ENCODE measurements at regions not wholly inside any gene's neighbourhood (a gene's known extent, or its start where the extent isn't known, plus 50 kb on each side); places are given as distances from the start of the nearest gene placed in this dataset.

- TF ChIP-seq, protein P1, sequence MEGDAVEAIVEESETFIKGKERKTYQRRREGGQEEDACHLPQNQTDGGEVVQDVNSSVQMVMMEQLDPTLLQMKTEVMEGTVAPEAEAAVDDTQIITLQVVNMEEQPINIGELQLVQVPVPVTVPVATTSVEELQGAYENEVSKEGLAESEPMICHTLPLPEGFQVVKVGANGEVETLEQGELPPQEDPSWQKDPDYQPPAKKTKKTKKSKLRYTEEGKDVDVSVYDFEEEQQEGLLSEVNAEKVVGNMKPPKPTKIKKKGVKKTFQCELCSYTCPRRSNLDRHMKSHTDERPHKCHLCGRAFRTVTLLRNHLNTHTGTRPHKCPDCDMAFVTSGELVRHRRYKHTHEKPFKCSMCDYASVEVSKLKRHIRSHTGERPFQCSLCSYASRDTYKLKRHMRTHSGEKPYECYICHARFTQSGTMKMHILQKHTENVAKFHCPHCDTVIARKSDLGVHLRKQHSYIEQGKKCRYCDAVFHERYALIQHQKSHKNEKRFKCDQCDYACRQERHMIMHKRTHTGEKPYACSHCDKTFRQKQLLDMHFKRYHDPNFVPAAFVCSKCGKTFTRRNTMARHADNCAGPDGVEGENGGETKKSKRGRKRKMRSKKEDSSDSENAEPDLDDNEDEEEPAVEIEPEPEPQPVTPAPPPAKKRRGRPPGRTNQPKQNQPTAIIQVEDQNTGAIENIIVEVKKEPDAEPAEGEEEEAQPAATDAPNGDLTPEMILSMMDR (IDR thresholded peaks at IDR 0.05; ENCODE audit: extremely low read depth in 1 of 2, insufficient read depth in 1 of 2, low read depth in 1 of 2, low read length in 2 of 2): no peak
- no peak for TF ChIP-seq GATA2 (IDR thresholded peaks at IDR 0.05; ENCODE audit: insufficient read depth, insufficient read length, low read depth, low read length)
- TF ChIP-seq MYC (IDR thresholded peaks at IDR 0.05; ENCODE audit: low read depth, low read length): no peak
- TF ChIP-seq EZH2 (IDR thresholded peaks at IDR 0.05; ENCODE audit: borderline replicate concordance, low read depth, low read length, severe bottlenecking): no peak
- TF ChIP-seq POLR2A (IDR thresholded peaks at IDR 0.05; ENCODE audit: low read depth, low read length): no peak
- TF ChIP-seq FOS (IDR thresholded peaks at IDR 0.05; ENCODE audit: borderline replicate concordance, insufficient read depth, low read length): no peak
- H3K4me1 ChIP-seq (ENCODE audit: control insufficient read depth, extremely low read depth, insufficient read depth, low read length): no peaks in the 10 kb centered on the region
- ChIA-PET CTCF (no interaction called here), POLR2A (no interaction called here)
- H3K9ac ChIP-seq (replicated peaks; ENCODE audit: extremely low read depth, insufficient read depth, low read length): no peak overlapping the region
- dilution Hi-C loops (cut with MboI; ENCODE audit: extremely low pct_ligation_motif_present, low sequenced_read_pairs): no loop called here
- intact Hi-C loops (cut with micrococcal nuclease): no loop called here
- no peaks in the 10 kb centered on the region for H3K36me3 ChIP-seq (ENCODE audit: control insufficient read depth in 2 of 2, extremely low read depth in 1 of 2, insufficient read depth in 2 of 2, low read length in 2 of 2)
- H3K4me3 ChIP-seq (replicated peaks in 1 of 3; ENCODE audit: insufficient read depth in 1 of 3, low read depth in 1 of 3, low read length in 3 of 3): no peak overlapping the region
- no peak overlapping the region for H2AFZ ChIP-seq (ENCODE audit: low read depth, low read length)
- H3K27ac ChIP-seq (ENCODE audit: insufficient read depth, low read depth, low read length): no peak overlapping the region
- H3K4me2 ChIP-seq (ENCODE audit: insufficient read depth, low read length): no peak overlapping the region
- no TSS peak for BruUV-seq (replicated peaks)
- H4K20me1 ChIP-seq (replicated peaks; ENCODE audit: control insufficient read depth, extremely low read depth, insufficient read depth, low read length): no peaks in the 10 kb centered on the region
- DNase-seq (ENCODE audit: low read depth, low spot score): no peak
- H3K9me1 ChIP-seq (replicated peaks; ENCODE audit: control insufficient read depth, extremely low read depth, insufficient read depth, low read length): no peaks in the 10 kb centered on the region
- H3K27me3 ChIP-seq (ENCODE audit: control insufficient read depth in 2 of 2, insufficient read depth in 2 of 2, low read length in 2 of 2): no peaks in the 10 kb centered on the region
- no peaks in the 10 kb centered on the region for H3K9me3 ChIP-seq (replicated peaks; ENCODE audit: control insufficient read depth, insufficient read depth, low read length)
- H3K79me2 ChIP-seq (ENCODE audit: control insufficient read depth, insufficient read depth, low read length): no peaks in the 10 kb centered on the region
- no peak for FAIRE-seq
These were observed 402.1 kb upstream of the SUCLG2 start for GRCh38 chr3:68056556-68056955.

DNA sequence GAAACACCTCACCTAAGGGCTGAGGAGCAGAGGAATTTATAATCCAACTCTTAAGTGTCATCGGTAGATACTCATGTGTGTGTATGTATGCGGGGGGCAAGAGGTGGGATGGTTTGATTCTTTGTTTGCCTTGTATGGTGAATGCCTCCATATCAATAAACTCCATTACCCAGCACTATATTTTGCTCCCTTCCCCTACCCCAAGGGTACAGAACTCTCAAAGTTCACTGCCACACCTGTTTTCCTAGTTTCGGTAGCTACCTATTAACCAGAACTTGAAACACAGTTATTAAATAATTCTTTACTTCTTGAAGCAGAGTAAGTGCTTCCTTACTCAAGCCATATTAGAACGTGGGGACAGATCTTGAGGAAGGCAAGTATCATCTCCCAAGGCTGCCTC, 400.8 kb upstream of the SUCLG2 start:
- TF ChIP-seq GATA2 (IDR thresholded peaks at IDR 0.05; ENCODE audit: insufficient read depth, insufficient read length, low read depth, low read length) (no peak), JUN (IDR thresholded peaks at IDR 0.05; ENCODE audit: borderline replicate concordance, insufficient read depth, insufficient read length, low read depth) (no peak), FOS (IDR thresholded peaks at IDR 0.05; ENCODE audit: borderline replicate concordance, insufficient read depth, low read length) (no peak), EZH2 (IDR thresholded peaks at IDR 0.05; ENCODE audit: borderline replicate concordance, low read depth, low read length, severe bottlenecking) (no peak), POLR2A (IDR thresholded peaks at IDR 0.05; ENCODE audit: low read depth, low read length) (no peak), MAX (IDR thresholded peaks at IDR 0.05; ENCODE audit: insufficient read depth, insufficient read length) (no peak), POLR2AphosphoS5 (IDR thresholded peaks at IDR 0.05; ENCODE audit: insufficient read depth, low read depth, low read length) (no peak), MYC (IDR thresholded peaks at IDR 0.05; ENCODE audit: low read depth, low read length) (no peak)
- TF ChIP-seq, protein P1 (IDR thresholded peaks at IDR 0.05; ENCODE audit: extremely low read depth in 1 of 2, insufficient read depth in 1 of 2, low read depth in 1 of 2, low read length in 2 of 2): no peak
- DNase-seq (ENCODE audit: low read depth, low spot score) (no peak), FAIRE-seq (no peak)
- dilution Hi-C loops (cut with MboI; ENCODE audit: extremely low pct_ligation_motif_present, low sequenced_read_pairs): no loop called here
- POLR2A ChIA-PET: no interaction called here
- H3K4me3 ChIP-seq (replicated peaks in 1 of 3; ENCODE audit: insufficient read depth in 1 of 3, low read depth in 1 of 3, low read length in 3 of 3): no peak overlapping the region
- no peaks in the 10 kb centered on the region for H4K20me1 ChIP-seq (replicated peaks; ENCODE audit: control insufficient read depth, extremely low read depth, insufficient read depth, low read length)
- BruUV-seq (replicated peaks): no TSS peak
- H3K27ac ChIP-seq (ENCODE audit: insufficient read depth, low read depth, low read length): no peak overlapping the region
- no peaks in the 10 kb centered on the region for H3K79me2 ChIP-seq (ENCODE audit: control insufficient read depth, insufficient read depth, low read length)
- H3K9ac ChIP-seq (replicated peaks; ENCODE audit: extremely low read depth, insufficient read depth, low read length): no peak overlapping the region
- intact Hi-C loops (cut with micrococcal nuclease): no loop called here
- no peak overlapping the region for H3K4me2 ChIP-seq (ENCODE audit: insufficient read depth, low read length)
- no peak overlapping the region for H2AFZ ChIP-seq (ENCODE audit: low read depth, low read length)
- H3K9me1 ChIP-seq (replicated peaks; ENCODE audit: control insufficient read depth, extremely low read depth, insufficient read depth, low read length): no peaks in the 10 kb centered on the region
- H3K9me3 ChIP-seq (replicated peaks; ENCODE audit: control insufficient read depth, insufficient read depth, low read length): no peaks in the 10 kb centered on the region
- H3K4me1 ChIP-seq (ENCODE audit: control insufficient read depth, extremely low read depth, insufficient read depth, low read length): no peaks in the 10 kb centered on the region
- CTCF ChIA-PET: no interaction called here
- no peaks in the 10 kb centered on the region for H3K36me3 ChIP-seq (ENCODE audit: control insufficient read depth in 2 of 2, extremely low read depth in 1 of 2, insufficient read depth in 2 of 2, low read length in 2 of 2)
- H3K27me3 ChIP-seq (ENCODE audit: control insufficient read depth in 2 of 2, insufficient read depth in 2 of 2, low read length in 2 of 2): no peaks in the 10 kb centered on the region

Data from endothelial cell of umbilical vein (primary cell).